ENCODE measurements at regions not wholly inside any gene's neighbourhood (a gene's known extent, or its start where the extent isn't known, plus 50 kb on each side); places are given as distances from the start of the nearest gene placed in this dataset.

DNA sequence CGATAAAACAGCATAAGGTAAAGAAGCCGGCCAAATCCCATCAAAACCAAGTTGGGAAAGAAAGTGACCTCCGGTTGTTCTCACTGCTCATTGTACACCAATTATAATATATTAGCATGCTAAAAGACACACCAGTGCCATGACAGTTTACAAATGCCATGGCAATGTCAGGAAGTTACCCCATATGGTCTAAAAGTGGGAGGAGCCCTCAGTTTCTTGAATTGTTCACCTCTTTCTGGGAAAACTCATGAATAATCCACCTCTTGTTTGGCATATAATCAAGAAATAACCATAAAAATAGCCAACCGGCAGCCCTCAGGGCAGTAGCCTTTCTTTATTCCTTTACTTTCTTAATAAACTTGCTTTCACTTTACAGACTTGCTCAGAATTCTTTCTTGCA lies 544.9 kb upstream of the SETBP1 start:
- no peak for ATAC-seq
- no peak for TF ChIP-seq SNAI2 (CRISPR knock-in tag; IDR thresholded peaks at IDR 0.05)
- TF ChIP-seq, protein P1, sequence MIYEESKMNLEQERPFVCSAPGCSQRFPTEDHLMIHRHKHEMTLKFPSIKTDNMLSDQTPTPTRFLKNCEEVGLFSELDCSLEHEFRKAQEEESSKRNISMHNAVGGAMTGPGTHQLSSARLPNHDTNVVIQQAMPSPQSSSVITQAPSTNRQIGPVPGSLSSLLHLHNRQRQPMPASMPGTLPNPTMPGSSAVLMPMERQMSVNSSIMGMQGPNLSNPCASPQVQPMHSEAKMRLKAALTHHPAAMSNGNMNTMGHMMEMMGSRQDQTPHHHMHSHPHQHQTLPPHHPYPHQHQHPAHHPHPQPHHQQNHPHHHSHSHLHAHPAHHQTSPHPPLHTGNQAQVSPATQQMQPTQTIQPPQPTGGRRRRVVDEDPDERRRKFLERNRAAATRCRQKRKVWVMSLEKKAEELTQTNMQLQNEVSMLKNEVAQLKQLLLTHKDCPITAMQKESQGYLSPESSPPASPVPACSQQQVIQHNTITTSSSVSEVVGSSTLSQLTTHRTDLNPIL (CRISPR knock-in tag; IDR thresholded peaks at IDR 0.05; ENCODE audit: low read depth): no peak
- TF ChIP-seq TCF4 (CRISPR knock-in tag; IDR thresholded peaks at IDR 0.05; ENCODE audit: borderline replicate concordance): no peak
- TF ChIP-seq RARB (CRISPR knock-in tag; IDR thresholded peaks at IDR 0.05): no peak
- TF ChIP-seq ISL1 (CRISPR knock-in tag; IDR thresholded peaks at IDR 0.05): no peak
- TF ChIP-seq ZNF8 (CRISPR knock-in tag; IDR thresholded peaks at IDR 0.05): no peak

DNA sequence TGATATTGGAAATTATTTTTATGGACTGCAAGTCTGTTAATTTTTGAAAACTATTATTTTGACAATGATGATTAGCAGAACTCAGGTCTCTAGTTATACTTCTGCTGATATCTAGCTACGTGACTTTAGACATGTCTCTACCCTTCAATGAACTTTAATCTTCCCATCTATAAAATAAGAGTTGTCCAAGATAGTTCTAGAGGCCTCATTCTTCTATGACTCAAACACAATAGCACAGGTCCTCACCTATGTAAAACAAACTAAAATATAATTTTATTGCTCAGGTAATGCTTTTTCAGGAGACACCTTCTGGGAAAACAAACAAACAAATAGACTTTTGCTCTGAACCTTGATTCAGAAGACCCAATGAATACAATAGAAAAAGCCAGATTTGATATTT lies 544.4 kb upstream of the SETBP1 start:
- TF ChIP-seq PPARA (CRISPR knock-in tag; IDR thresholded peaks at IDR 0.05; ENCODE audit: borderline replicate concordance): no peak
- no peak for TF ChIP-seq GLIS3 (CRISPR knock-in tag; IDR thresholded peaks at IDR 0.05)
- TF ChIP-seq TCF4 (CRISPR knock-in tag; IDR thresholded peaks at IDR 0.05; ENCODE audit: borderline replicate concordance): no peak
- TF ChIP-seq, protein P1 (CRISPR knock-in tag; IDR thresholded peaks at IDR 0.05; ENCODE audit: low read depth): no peak
- no peak for ATAC-seq

DNA sequence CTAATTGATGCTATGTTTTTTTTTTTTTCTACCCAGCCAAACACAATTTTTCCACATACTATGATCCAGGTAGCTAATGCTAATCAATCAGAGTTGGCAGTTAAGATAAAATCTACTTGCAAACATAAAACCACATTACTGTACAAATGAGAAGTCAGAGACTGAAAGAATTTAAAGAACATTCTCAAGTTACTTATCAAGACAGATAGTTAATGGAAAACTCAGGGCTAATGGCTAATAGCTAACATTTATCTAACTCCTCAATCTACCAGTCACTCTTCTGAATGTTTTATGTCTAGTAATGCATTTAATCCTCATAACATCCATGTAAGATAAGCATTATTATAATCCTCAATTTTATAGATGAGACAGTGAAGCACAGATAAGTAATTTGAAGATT lies 537.6 kb upstream of the SETBP1 start:
- ATAC-seq: peak; percentile 98
- TF ChIP-seq, protein P2, sequence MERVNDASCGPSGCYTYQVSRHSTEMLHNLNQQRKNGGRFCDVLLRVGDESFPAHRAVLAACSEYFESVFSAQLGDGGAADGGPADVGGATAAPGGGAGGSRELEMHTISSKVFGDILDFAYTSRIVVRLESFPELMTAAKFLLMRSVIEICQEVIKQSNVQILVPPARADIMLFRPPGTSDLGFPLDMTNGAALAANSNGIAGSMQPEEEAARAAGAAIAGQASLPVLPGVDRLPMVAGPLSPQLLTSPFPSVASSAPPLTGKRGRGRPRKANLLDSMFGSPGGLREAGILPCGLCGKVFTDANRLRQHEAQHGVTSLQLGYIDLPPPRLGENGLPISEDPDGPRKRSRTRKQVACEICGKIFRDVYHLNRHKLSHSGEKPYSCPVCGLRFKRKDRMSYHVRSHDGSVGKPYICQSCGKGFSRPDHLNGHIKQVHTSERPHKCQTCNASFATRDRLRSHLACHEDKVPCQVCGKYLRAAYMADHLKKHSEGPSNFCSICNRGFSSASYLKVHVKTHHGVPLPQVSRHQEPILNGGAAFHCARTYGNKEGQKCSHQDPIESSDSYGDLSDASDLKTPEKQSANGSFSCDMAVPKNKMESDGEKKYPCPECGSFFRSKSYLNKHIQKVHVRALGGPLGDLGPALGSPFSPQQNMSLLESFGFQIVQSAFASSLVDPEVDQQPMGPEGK (CRISPR knock-in tag; IDR thresholded peaks at IDR 0.05; ENCODE audit: borderline replicate concordance): peak; percentile 98
- TF ChIP-seq, protein P3, sequence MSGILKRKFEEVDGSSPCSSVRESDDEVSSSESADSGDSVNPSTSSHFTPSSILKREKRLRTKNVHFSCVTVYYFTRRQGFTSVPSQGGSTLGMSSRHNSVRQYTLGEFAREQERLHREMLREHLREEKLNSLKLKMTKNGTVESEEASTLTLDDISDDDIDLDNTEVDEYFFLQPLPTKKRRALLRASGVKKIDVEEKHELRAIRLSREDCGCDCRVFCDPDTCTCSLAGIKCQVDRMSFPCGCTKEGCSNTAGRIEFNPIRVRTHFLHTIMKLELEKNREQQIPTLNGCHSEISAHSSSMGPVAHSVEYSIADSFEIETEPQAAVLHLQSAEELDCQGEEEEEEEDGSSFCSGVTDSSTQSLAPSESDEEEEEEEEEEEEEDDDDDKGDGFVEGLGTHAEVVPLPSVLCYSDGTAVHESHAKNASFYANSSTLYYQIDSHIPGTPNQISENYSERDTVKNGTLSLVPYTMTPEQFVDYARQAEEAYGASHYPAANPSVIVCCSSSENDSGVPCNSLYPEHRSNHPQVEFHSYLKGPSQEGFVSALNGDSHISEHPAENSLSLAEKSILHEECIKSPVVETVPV (CRISPR knock-in tag; IDR thresholded peaks at IDR 0.05): peak; percentile 97
- TF ChIP-seq ZNF70 (CRISPR knock-in tag; IDR thresholded peaks at IDR 0.05): no peak
- peak; percentile 98 for TF ChIP-seq TOX (CRISPR knock-in tag; IDR thresholded peaks at IDR 0.05; ENCODE audit: borderline replicate concordance)
- no peak for TF ChIP-seq CSDC2 (CRISPR knock-in tag; IDR thresholded peaks at IDR 0.05)
- no peak for TF ChIP-seq PPARA (CRISPR knock-in tag; IDR thresholded peaks at IDR 0.05; ENCODE audit: borderline replicate concordance)
- TF ChIP-seq ARNTL (CRISPR knock-in tag; IDR thresholded peaks at IDR 0.05; ENCODE audit: borderline replicate concordance, low read depth): no peak
- TF ChIP-seq OSR1 (CRISPR knock-in tag; IDR thresholded peaks at IDR 0.05): no peak
- no peak; the same call in 1 of the 2 replicates for TF ChIP-seq TCF4 (CRISPR knock-in tag; IDR thresholded peaks at IDR 0.05; ENCODE audit: borderline replicate concordance)
- no peak for TF ChIP-seq ZNF565 (CRISPR knock-in tag; conservative IDR thresholded peaks at IDR 0.05; ENCODE audit: low read depth)
- TF ChIP-seq ZFP30 (CRISPR knock-in tag; IDR thresholded peaks at IDR 0.05): no peak
- TF ChIP-seq, protein P1 (CRISPR knock-in tag; IDR thresholded peaks at IDR 0.05; ENCODE audit: low read depth): peak; percentile 97
- peak; percentile 92 for TF ChIP-seq ZC3H10 (CRISPR knock-in tag; IDR thresholded peaks at IDR 0.05)
- TF ChIP-seq, protein P4, sequence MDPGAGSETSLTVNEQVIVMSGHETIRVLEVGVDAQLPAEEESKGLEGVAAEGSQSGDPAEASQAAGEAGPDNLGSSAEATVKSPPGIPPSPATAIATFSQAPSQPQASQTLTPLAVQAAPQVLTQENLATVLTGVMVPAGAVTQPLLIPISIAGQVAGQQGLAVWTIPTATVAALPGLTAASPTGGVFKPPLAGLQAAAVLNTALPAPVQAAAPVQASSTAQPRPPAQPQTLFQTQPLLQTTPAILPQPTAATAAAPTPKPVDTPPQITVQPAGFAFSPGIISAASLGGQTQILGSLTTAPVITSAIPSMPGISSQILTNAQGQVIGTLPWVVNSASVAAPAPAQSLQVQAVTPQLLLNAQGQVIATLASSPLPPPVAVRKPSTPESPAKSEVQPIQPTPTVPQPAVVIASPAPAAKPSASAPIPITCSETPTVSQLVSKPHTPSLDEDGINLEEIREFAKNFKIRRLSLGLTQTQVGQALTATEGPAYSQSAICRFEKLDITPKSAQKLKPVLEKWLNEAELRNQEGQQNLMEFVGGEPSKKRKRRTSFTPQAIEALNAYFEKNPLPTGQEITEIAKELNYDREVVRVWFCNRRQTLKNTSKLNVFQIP (CRISPR knock-in tag; IDR thresholded peaks at IDR 0.05; ENCODE audit: borderline replicate concordance, low read depth): peak; percentile 96; the same call in 1 of the 2 replicates
- TF ChIP-seq RARB (CRISPR knock-in tag; IDR thresholded peaks at IDR 0.05): peak; percentile 91; the same call in 1 of the 2 replicates
- TF ChIP-seq BACH2 (CRISPR knock-in tag; IDR thresholded peaks at IDR 0.05; ENCODE audit: borderline replicate concordance): no peak
- no peak for TF ChIP-seq GLIS3 (CRISPR knock-in tag; IDR thresholded peaks at IDR 0.05)
- TF ChIP-seq, protein P5, sequence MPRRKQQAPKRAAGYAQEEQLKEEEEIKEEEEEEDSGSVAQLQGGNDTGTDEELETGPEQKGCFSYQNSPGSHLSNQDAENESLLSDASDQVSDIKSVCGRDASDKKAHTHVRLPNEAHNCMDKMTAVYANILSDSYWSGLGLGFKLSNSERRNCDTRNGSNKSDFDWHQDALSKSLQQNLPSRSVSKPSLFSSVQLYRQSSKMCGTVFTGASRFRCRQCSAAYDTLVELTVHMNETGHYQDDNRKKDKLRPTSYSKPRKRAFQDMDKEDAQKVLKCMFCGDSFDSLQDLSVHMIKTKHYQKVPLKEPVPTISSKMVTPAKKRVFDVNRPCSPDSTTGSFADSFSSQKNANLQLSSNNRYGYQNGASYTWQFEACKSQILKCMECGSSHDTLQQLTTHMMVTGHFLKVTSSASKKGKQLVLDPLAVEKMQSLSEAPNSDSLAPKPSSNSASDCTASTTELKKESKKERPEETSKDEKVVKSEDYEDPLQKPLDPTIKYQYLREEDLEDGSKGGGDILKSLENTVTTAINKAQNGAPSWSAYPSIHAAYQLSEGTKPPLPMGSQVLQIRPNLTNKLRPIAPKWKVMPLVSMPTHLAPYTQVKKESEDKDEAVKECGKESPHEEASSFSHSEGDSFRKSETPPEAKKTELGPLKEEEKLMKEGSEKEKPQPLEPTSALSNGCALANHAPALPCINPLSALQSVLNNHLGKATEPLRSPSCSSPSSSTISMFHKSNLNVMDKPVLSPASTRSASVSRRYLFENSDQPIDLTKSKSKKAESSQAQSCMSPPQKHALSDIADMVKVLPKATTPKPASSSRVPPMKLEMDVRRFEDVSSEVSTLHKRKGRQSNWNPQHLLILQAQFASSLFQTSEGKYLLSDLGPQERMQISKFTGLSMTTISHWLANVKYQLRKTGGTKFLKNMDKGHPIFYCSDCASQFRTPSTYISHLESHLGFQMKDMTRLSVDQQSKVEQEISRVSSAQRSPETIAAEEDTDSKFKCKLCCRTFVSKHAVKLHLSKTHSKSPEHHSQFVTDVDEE (CRISPR knock-in tag; IDR thresholded peaks at IDR 0.05): no peak
- TF ChIP-seq SNAI2 (CRISPR knock-in tag; IDR thresholded peaks at IDR 0.05): no peak
- no peak for TF ChIP-seq ESRRG (CRISPR knock-in tag; IDR thresholded peaks at IDR 0.05)
- peak; percentile 74 for TF ChIP-seq ZFP3 (CRISPR knock-in tag; IDR thresholded peaks at IDR 0.05)
- TF ChIP-seq ISL1 (CRISPR knock-in tag; IDR thresholded peaks at IDR 0.05): peak; percentile 100
- TF ChIP-seq ZNF8 (CRISPR knock-in tag; IDR thresholded peaks at IDR 0.05): peak; percentile 26; the same call in 1 of the 2 replicates

Measured in SK-N-SH treated with all-trans-retinoic acid at 6 μM for 48 hours (cell line).